Ascending aorta (tissue), 2 donors: ENCODE measurements at regions not wholly inside any gene's neighbourhood (a gene's known extent, or its start where the extent isn't known, plus 50 kb on each side); places are given as distances from the start of the nearest gene placed in this dataset.

Experiments used
- DNase-seq, 2 donors: peaks; one replicate each; pipeline ENCODE4 v3.0.0-alpha.2; 2019; ENCODE audit warnings: low spot score in 2 of 2
- H3K27ac ChIP-seq, 2 donors: fragments of 200-600 bp; sonication (generic); one replicate each; pipeline ENCODE4 v1.5.1; 2016 to 2017; ENCODE audit warnings: mild to moderate bottlenecking in 1 of 2
- H3K27me3 ChIP-seq: fragments of 200-600 bp; sonication (generic); one replicate; pipeline ENCODE4 v1.5.1; 2017
- H3K36me3 ChIP-seq, 2 donors: fragments of 200-600 bp; sonication (generic); one replicate each; pipeline ENCODE4 v1.5.1; 2016
- H3K4me1 ChIP-seq, 2 donors: fragments of 200-600 bp; sonication (generic); one replicate each; pipeline ENCODE4 v1.5.1; 2016 to 2017; ENCODE audit warnings: mild to moderate bottlenecking in 1 of 2
- H3K4me3 ChIP-seq, 2 donors: fragments of 200-600 bp; sonication (generic); one replicate each; pipeline ENCODE4 v1.5.1; 2016 to 2017; ENCODE audit warnings: mild to moderate bottlenecking in 1 of 2
- H3K9me3 ChIP-seq, 2 donors: fragments of 200-600 bp; sonication (generic); one replicate each; pipeline ENCODE4 v1.5.1; 2016
- intact Hi-C: fragments of 100-400 bp; cut with DNase I; formaldehyde crosslinking; loops from one replicate; pipeline ENCODE4 v1.15.1; 2023
- TF ChIP-seq, protein P1 (sequence below), 3 experiments: fragments of 200-600 bp in 2 of 3; fragments of 450-650 bp in 1 of 3; sonication (generic) in 2 of 3; IDR thresholded peaks; one replicate each; pipeline ENCODE4 v1.5.1; 2016 to 2019; ENCODE audit warnings: antibody characterized with exemption in 3 of 3, mild to moderate bottlenecking in 1 of 3, moderate library complexity in 1 of 3

DNA sequence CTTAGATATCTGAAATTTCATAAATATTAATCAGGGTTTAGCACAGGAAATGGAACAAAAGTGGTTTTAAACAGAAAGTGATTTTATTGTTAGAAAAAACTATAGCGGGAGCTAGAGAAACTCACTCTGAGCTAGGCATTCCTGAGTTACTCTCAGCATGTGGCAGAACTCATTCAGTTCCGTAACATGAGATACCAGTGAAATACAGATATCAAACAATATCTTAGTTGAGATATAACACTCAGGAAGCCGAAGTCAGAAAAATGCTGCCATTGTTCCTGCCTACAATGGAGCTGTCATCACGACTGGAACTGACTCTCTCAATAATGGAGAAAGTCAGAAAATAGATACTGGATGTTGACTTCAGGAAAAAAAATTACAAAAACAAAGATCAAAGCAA lies 1428.7 kb downstream of the PCDH18 start:
- TF ChIP-seq, protein P1, sequence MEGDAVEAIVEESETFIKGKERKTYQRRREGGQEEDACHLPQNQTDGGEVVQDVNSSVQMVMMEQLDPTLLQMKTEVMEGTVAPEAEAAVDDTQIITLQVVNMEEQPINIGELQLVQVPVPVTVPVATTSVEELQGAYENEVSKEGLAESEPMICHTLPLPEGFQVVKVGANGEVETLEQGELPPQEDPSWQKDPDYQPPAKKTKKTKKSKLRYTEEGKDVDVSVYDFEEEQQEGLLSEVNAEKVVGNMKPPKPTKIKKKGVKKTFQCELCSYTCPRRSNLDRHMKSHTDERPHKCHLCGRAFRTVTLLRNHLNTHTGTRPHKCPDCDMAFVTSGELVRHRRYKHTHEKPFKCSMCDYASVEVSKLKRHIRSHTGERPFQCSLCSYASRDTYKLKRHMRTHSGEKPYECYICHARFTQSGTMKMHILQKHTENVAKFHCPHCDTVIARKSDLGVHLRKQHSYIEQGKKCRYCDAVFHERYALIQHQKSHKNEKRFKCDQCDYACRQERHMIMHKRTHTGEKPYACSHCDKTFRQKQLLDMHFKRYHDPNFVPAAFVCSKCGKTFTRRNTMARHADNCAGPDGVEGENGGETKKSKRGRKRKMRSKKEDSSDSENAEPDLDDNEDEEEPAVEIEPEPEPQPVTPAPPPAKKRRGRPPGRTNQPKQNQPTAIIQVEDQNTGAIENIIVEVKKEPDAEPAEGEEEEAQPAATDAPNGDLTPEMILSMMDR (IDR thresholded peaks at IDR 0.05): no peak
- intact Hi-C loops: no loop called here

DNA sequence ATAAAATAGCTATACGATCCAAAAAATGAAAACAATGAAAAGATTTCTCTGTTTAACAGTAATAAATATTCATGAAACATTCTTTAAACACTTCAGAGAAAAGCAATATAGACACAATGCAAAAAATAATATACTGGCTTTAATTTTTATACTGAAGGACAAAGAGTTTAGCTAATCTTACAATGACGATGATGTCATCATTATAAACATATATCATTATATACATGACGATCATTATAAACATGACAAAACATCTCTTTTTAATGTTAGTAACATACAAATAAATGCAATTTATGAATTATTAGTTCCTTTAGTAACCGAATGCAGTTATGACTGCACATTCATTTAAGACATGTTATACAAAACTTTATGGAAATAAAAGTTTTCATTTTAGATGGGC lies 1434.6 kb downstream of the PCDH18 start:
- H3K9me3 ChIP-seq: no peaks in the 10 kb centered on the region
- no peak overlapping the region for H3K27ac ChIP-seq
- intact Hi-C loops: no loop called here
- H3K4me3 ChIP-seq: no peak overlapping the region
- H3K4me1 ChIP-seq: no peaks in the 10 kb centered on the region
- H3K27me3 ChIP-seq: no peaks in the 10 kb centered on the region
- TF ChIP-seq, protein P1 (IDR thresholded peaks at IDR 0.05): no peak
- no peak for DNase-seq
- no peaks in the 10 kb centered on the region for H3K36me3 ChIP-seq

More for the DNA sequence above, 1428.7 kb downstream of the PCDH18 start:
- H3K36me3 ChIP-seq: no peaks in the 10 kb centered on the region
- no peaks in the 10 kb centered on the region for H3K4me1 ChIP-seq
- H3K27me3 ChIP-seq: no peaks in the 10 kb centered on the region
- DNase-seq: no peak
- no peaks in the 10 kb centered on the region for H3K9me3 ChIP-seq
- no peak overlapping the region for H3K27ac ChIP-seq
- no peak overlapping the region for H3K4me3 ChIP-seq

DNA sequence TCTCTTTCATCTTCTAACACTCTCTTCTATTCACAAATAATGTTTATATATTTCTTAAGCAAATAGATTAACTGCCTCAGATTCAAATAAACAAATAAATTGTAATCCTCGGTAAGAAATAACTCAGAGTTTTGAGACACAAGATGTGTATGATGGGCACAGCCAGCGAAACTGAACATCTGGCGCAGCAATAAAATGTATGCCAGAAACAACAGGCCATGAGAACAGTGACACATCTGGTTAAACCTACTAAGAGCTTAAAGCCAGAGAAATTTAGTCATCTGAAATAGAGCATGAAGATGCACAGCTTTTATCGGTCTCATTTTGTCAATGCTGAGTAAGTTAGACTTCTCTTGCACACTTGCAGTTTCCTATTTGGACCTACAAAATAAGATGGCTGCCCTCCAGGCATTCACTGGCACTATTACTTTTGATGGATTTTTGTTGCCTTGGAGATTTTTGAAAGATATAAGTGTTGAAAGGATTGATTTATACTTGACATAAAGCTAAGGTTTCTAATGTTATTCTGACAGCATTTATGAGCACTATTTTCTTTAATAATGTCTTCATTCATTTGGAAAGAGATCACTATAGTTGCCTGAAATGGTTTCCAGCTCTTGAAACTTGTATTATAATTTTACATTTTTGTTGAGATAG lies 1444.0 kb downstream of the PCDH18 start:
- TF ChIP-seq, protein P1 (IDR thresholded peaks at IDR 0.05): no peak
- Histone ChIP-seq H3K4me3 (no peak overlapping the region), H3K36me3 (no peaks in the 10 kb centered on the region), H3K4me1 (no peaks in the 10 kb centered on the region), H3K27me3 (no peaks in the 10 kb centered on the region), H3K9me3 (no peaks in the 10 kb centered on the region), H3K27ac (no peak overlapping the region)
- intact Hi-C loops: no loop called here
- DNase-seq: no peak

DNA sequence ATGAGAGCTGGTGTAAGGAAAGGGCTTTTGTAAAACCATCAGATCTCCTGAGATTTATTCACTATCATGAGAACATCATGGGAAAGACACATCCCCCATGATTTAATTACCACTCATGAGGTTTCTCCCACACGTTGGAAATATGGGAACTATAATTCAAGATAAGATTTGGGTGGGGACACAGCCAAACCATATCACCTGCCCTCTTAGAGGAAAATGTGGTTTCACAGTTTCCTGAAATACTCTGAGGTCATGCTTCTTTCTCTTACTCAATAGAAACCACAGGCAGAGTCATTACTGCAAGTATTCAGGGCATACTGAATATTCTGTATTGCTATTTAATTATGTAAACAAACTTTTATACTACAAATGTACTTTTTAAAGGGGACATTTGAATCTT lies 1453.3 kb downstream of the PCDH18 start:
- H3K36me3 ChIP-seq: no peaks in the 10 kb centered on the region
- intact Hi-C loops: no loop called here
- no peak overlapping the region for H3K4me3 ChIP-seq
- H3K9me3 ChIP-seq: no peaks in the 10 kb centered on the region
- no peaks in the 10 kb centered on the region for H3K4me1 ChIP-seq
- no peak for DNase-seq
- no peaks in the 10 kb centered on the region for H3K27me3 ChIP-seq
- TF ChIP-seq, protein P1 (IDR thresholded peaks at IDR 0.05): no peak
- H3K27ac ChIP-seq: no peak overlapping the region

DNA sequence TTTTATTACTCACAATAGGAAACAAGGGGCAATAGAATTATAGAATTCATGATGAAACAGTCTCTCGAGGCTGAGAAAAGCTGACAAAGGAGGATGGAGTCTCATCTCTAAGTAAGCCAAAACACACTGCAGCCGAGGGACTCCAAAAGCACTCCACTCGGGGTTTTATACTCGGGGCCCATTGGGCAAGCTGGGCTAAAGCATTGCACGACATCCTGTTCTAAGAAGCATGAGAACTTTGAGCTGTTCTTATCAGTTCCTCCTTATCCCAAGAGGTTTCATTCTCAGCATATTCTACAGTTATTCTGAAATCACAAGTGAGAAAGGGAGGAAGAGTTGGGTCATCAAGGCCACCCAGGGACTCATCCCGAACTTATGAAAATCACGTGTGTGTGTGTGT lies 1475.5 kb downstream of the PCDH18 start:
- intact Hi-C loops: no loop called here
- Histone ChIP-seq H3K36me3 (no peaks in the 10 kb centered on the region), H3K27me3 (no peaks in the 10 kb centered on the region), H3K4me1 (no peaks in the 10 kb centered on the region), H3K9me3 (no peaks in the 10 kb centered on the region), H3K27ac (no peak overlapping the region), H3K4me3 (no peak overlapping the region)
- TF ChIP-seq, protein P1 (IDR thresholded peaks at IDR 0.05): no peak
- DNase-seq: no peak

DNA sequence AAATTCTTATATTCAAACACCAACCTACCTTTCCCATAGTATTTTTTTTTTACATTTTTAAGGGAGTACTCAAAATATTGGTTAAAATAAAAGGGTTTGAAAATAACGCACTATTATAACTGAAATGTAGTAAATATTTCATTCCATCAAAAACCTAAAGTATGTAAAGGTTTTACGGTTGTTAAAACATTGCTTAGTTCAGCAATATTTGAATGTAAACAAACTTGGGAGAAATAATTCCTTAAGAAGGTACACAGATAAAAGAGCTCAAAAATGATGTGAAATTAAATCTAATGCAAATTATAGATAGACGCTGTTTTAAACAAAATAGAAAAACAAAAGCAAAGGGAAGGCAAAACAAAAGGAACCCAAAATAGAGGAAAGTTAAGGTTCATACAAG lies 1476.9 kb downstream of the PCDH18 start:
- Histone ChIP-seq H3K9me3 (no peaks in the 10 kb centered on the region), H3K4me3 (no peak overlapping the region), H3K27ac (no peak overlapping the region), H3K36me3 (no peaks in the 10 kb centered on the region), H3K4me1 (no peaks in the 10 kb centered on the region), H3K27me3 (no peaks in the 10 kb centered on the region)
- no peak for DNase-seq
- intact Hi-C loops: no loop called here
- TF ChIP-seq, protein P1 (IDR thresholded peaks at IDR 0.05): no peak
